Ovary (tissue), 3 donors: ENCODE measurements at regions not wholly inside any gene's neighbourhood (a gene's known extent, or its start where the extent isn't known, plus 50 kb on each side); places are given as distances from the start of the nearest gene placed in this dataset.

Experiments used
- CTCF ChIP-seq, 3 donors: fragments of 450-650 bp in 2 of 3; fragments of 200-600 bp in 1 of 3; IDR thresholded peaks; one replicate each; pipeline versions ENCODE4 v1.5.1 to v1.8.0; 2016 to 2022; ENCODE audit warnings: antibody characterized with exemption in 3 of 3, mild to moderate bottlenecking in 1 of 3
- EP300 ChIP-seq: sonication (generic); formaldehyde crosslinking; IDR thresholded peaks from one replicate; pipeline ENCODE4 v1.6.1; 2017; ENCODE audit warnings: antibody characterized with exemption
- POLR2A ChIP-seq: fragments of 450-650 bp; IDR thresholded peaks from one replicate; pipeline ENCODE4 v1.6.1; 2017; ENCODE audit warnings: antibody characterized with exemption, mild to moderate bottlenecking, moderate library complexity
- donor health status: DM: no; HTN: no; CAD: no.

- TF ChIP-seq POLR2A: no peak
- TF ChIP-seq CTCF (IDR thresholded peaks at IDR 0.05): no peak
- no peak for TF ChIP-seq EP300
Measured at GRCh38 chr12:58529114-58529665, 391.1 kb downstream of the LRIG3 start.
